Effector memory CD8-positive, alpha-beta T cell (primary cell): ENCODE measurements at regions not wholly inside any gene's neighbourhood (a gene's known extent, or its start where the extent isn't known, plus 50 kb on each side); places are given as distances from the start of the nearest gene placed in this dataset.

Source experiments
- ATAC-seq: fragments of 150-1000 bp; cut with Tn5 transposase; replicated peaks from 2 replicates; pipeline ENCODE4 v1.10.0; 2021; ENCODE audit warnings: mild to moderate bottlenecking, moderate library complexity
- DNase-seq, 3 experiments: peaks; one replicate each; pipeline ENCODE4 v3.0.0; 2021
- H3K27ac Mint-ChIP-seq, 2 donors: one replicate each; pipeline ENCODE4 v1.8.0; 2022; ENCODE audit warnings: mild to moderate bottlenecking in 2 of 2, mixed read lengths in 2 of 2, moderate library complexity in 2 of 2
- H3K27me3 Mint-ChIP-seq, 2 donors: one replicate each; pipeline ENCODE4 v1.8.0; 2022; ENCODE audit warnings: mixed read lengths in 2 of 2
- H3K36me3 Mint-ChIP-seq: one replicate; pipeline ENCODE4 v1.8.0; 2022; ENCODE audit warnings: mild to moderate bottlenecking, moderate library complexity, mixed read lengths; ENCODE audit not compliant: insufficient read depth
- H3K4me1 Mint-ChIP-seq, 2 donors: one replicate each; pipeline ENCODE4 v1.8.0; 2022; ENCODE audit warnings: low read depth in 2 of 2, mixed read lengths in 2 of 2
- H3K4me3 Mint-ChIP-seq, 2 donors: one replicate each; pipeline ENCODE4 v1.8.0; 2022; ENCODE audit warnings: mild to moderate bottlenecking in 2 of 2, mixed read lengths in 2 of 2, moderate library complexity in 2 of 2
- H3K9me3 Mint-ChIP-seq, 2 donors: one replicate each; pipeline ENCODE4 v1.8.0; 2022; ENCODE audit warnings: mixed read lengths in 2 of 2

DNA sequence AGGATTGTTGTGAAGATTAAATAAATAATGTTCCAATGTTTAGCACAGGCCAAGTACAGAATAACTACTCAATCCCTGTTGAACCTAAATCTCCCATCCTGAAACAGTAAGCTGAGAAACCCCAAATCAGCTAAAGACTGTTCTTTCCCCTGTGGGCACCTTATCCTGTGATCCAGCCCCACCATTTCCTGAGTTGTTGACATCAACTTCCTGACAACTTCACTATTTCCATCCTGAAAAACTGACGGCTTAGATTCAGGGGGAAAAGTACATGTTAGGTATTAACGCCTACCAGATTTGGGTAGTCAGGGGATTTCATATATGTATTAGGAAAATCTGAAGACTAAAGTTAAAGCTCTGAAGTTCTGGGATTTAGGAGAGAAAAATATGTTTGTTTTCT is 51.7 kb upstream of the PALMD start:
- H3K27ac Mint-ChIP-seq, result no peak overlapping the region
- no peaks in the 10 kb centered on the region for H3K4me1 Mint-ChIP-seq
- DNase-seq (no peak), ATAC-seq (no peak)
- no peaks in the 10 kb centered on the region for H3K9me3 Mint-ChIP-seq
- H3K27me3 Mint-ChIP-seq, result peaks cover 14 to 31% of the 10 kb centered on the region in 2 donors
- no peaks in the 10 kb centered on the region for H3K36me3 Mint-ChIP-seq
- H3K4me3 Mint-ChIP-seq, result no peak overlapping the region

DNA sequence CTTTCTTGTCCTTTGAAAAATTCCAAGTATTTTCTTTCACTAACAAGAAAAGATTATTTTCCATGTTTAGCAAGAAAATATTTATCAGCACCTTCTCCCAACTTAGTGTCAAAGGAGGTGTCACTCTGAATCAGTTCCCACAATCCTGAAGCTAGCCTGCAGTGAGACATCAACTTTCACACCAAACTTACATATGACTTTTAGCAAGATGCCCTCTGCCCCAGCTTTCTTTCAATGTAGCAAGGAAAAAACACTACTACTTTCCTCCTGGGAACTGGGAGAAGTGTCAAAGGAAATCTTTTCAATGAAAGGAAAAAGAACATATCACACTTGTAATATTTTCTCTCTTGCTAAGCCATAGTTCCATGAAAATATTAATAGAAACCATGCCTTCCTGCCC is 50.9 kb upstream of the PALMD start:
- peaks cover 5 to 28% of the 10 kb centered on the region in 2 donors for H3K27me3 Mint-ChIP-seq

DNA sequence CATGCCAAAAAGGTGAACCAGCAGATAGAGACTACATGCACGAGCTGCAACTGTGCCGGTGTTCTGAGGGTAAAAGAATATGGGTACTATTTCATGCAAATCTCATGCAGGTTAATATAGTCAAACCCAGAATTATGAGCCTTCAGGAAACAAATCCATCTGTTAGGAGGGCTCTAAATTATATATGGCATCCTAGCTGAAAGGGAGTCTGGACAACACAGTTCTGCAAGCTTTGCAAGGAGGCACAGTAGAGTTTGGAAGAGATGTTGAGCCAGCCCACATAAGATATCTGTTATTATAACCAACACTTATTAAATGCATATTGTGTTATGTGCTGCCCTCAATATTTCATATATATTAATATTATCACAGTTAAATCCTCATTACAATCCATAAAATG is 50.5 kb upstream of the PALMD start:
- Mint-ChIP-seq H3K27me3 (peaks cover 1 to 24% of the 10 kb centered on the region in 2 donors), H3K4me3 (no peak overlapping the region), H3K4me1 (no peaks in the 10 kb centered on the region), H3K36me3 (no peaks in the 10 kb centered on the region), H3K27ac (no peak overlapping the region), H3K9me3 (no peaks in the 10 kb centered on the region)
- no peak for DNase-seq
- no peak for ATAC-seq

More for the DNA sequence above, 50.9 kb upstream of the PALMD start:
- ATAC-seq (no peak), DNase-seq (no peak)
- no peaks in the 10 kb centered on the region for H3K4me1 Mint-ChIP-seq
- no peaks in the 10 kb centered on the region for H3K36me3 Mint-ChIP-seq
- H3K4me3 Mint-ChIP-seq, result no peak overlapping the region
- H3K27ac Mint-ChIP-seq, result no peak overlapping the region
- H3K9me3 Mint-ChIP-seq, result no peaks in the 10 kb centered on the region
